ENCODE measurements at regions not wholly inside any gene's neighbourhood (a gene's known extent, or its start where the extent isn't known, plus 50 kb on each side); places are given as distances from the start of the nearest gene placed in this dataset.
"Not testable (repeated sequence)": the region's sequence is repeated elsewhere in the genome, so short reads cannot be mapped to it uniquely, and the experiment has no call there.

DNA sequence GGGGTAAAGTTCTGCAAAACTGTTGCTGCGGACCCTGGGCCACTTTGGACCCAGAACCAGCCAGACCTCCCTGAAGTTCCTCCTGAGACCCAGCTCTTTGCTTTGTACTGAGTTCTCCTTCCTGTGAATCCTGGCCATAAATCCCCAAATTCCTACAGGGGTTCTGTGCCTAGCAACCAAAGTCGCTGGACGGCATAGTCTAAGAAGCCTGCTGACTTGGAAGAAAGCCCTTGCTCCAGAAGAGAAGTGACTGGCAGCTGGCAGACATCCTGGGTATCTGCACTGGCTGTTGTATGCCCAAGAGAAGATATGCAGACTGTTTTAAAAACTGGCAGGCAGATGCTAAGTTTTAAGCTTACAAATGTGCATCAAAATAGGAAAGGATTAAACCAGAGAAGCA, 99.9 kb upstream of the SLC24A4 start:
- no peak for DNase-seq

DNA sequence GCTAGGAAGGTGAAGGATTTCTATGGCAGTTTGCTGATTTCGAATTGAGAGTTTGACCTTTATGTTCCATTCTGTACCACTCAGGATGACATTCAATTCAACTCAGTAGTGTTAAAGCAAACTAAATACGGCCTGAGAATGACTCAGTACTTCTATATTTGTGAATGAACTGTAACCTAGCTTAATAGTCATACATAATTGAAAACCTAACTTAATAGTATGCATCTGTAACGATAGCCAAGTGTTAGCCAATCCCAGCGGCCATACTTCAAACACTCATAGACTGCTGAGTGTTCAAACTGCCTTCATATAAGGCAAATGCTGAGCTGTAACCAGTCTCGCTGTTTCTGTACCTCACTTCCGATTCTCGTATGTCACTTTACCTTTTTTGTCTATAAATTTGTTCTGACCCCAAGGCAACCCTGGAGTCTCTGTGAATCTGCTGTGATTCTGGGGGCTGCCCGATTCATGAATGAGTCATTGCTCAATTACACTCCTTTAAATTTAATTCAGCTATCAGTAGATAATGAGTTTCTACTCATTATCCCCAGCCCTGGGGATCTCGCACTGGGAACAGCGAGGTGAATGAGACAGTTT, 98.5 kb upstream of the SLC24A4 start:
- no peak for DNase-seq

DNA sequence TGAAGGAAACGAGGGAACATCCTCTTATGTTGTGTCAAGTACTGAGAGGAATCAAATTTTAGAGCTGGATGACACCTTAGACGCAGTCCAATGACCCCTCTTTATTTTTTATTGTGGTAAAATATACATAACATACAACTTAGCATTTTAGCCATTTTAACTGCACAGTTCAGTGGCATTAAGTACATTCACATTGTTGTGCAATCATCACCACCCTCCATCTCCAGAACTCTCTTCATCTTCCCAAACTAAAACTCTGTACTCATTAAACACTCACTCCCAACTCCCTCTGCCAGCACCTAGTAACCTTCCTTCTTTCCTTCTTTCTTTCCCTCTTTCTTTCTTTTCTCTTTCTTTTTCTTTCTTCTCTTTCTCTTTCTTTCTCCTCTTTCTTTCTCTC, 97.2 kb upstream of the SLC24A4 start:
- no peak for DNase-seq

DNA sequence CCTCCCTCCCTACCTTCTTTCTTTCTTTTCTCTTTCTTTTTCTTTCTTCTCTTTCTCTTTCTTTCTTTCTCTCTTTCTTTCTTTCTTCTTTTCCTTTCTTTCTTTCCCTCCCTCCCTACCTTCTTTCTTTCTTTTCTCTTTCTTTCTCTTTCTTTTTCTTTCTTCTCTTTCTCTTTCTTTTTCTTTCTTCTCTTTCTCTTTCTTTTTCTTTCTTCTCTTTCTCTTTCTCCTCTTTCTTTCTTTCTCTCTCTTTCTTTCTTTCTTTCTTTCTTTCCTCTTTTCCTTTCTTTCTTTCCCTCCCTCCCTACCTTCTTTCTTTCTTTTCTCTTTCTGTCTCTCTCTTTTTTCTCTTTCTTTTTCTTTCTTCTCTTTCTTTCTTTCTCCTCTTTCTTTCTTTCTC, 96.8 kb upstream of the SLC24A4 start:
- not testable (repeated sequence) for DNase-seq

DNA sequence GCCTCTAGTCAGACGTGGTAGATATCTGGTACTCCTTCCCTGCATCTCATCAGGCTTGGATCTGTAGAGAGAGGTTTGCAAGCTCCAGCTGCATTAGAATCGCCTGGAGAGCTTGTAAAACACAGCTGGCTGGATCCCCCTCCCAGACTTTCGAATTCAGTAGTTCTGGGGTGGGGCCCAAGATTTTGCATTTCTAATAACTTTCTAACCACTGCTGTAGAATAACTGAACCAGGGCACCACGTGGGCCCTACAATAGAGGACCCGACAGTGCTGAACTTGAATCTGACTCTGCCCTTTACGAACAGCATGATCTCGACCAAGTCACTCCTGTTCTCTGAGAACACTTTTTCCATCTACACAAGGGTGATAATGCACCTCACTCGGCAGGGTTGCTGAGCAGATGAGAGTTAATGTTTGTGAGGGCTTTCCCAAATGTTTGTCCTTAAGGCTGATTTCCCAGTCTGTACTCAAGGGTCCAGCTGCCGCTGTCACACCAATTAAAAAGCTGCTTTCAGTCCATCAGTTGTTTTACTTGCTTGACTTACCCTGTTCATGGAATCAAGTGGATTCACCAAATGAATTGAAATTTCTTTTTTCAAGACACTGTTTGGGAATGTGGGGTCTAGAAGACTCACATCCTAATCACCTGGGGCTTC, 86.6 kb upstream of the SLC24A4 start:
- no peak for DNase-seq

DNA sequence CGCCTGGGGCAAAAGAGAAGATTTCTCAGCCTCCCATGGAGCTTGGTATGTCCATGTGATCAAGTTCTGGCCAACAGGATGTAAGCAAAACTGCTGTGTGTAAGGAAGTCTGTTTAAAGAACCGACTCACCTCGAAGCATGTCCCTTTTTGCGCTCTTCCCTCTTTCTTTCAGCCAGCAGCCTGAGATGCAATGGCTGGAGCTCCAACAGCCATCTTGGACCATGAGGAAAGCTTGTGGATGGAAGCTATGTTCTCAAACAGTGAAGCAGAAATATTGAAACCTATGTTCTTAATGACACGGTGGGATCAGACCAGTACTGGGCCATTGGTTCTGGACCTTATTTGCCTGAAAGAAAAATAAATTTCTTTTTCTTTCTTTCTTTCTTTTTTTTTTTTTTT, 82.3 kb upstream of the SLC24A4 start:
- DNase-seq = no peak

DNA sequence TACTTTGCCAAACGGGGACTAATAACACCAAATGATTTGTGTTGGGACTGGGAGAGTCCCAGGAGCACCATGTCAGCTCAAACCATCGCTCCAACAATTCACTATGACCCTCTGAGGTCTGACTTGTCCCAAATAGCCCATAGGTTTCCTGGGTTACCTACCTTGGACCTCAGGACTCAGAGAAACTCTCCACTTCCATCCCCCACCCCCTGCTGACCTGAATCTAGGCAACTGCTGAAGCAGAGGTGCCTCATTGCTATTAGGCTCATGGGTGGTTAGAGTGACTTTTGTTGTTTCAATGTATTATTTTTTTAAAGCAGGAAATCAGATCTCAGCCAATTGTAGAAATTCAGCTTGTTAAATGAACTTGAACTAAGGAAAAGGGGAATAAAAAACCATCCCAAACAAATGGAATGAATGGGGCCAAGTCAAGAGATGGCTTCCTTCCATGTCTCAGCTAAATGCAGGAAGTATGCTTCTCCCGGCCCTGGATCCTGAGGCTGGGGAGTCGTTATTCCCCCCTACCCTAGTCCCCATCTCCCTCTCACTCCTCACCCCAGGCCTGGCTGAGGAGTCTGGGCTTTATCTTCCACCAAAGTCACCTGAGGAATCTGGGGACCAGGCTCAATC, 80.9 kb upstream of the SLC24A4 start:
- DNase-seq = no peak

DNA sequence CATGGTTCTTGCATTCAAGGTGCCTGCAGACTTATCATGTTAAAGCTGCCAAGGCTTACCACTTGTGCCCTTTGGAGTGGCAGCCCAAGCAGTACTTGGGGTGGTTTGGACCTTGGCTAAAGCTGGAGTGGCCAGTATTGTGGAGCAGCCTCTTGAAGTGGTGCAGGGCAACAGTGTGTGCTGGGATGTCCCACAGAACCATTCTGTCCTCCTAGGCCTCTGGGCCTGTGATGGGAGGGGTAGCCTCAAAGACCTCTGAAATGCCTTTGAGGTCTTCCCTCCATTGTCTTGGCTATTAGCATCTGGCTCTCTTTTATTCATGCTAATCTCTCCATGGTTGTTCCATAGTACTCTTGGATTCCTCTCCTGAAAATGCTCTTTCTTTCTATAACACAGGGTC, 78.2 kb upstream of the SLC24A4 start:
- DNase-seq = no peak

DNA sequence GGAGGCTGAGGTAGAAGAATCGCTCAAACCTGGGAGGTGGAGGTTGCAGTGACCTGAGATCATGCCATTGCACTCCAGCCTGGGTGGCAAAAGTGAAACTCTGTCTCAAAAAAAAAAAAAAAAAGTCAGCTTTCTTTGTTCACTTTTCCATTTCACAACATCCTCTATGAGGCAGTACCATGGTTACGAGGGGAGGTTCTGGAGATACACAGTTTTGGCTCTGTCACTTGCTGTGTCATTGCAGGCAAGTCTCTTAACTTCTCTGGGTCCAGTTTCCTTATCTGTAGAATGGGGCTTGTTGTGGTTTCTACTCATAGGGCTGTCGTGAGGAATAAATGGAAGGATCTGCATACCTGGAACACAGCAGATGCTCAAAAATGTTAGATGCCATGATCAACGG, 75.6 kb upstream of the SLC24A4 start:
- DNase-seq = peak; percentile 10 to 48

DNA sequence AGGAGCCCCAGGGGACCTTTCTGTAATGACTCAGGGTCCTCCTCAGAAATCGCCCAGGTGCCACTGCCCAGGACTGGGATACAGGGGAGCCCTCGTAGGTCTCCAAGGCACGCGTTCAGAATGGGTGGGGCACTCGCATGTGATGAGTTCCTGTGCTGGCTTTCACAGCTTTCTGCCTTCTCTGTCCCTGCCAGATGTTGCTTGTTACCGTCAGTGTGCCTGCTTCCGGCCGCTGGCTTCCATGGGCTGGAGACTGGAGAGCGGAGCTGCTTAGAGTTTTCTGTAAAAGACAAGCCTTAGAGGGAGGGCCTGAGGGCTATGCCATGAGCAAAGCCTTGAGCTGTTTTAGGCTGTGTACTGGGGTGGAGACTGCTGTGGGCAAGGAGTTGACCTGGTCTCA, 75.0 kb upstream of the SLC24A4 start:
- DNase-seq = no peak

DNA sequence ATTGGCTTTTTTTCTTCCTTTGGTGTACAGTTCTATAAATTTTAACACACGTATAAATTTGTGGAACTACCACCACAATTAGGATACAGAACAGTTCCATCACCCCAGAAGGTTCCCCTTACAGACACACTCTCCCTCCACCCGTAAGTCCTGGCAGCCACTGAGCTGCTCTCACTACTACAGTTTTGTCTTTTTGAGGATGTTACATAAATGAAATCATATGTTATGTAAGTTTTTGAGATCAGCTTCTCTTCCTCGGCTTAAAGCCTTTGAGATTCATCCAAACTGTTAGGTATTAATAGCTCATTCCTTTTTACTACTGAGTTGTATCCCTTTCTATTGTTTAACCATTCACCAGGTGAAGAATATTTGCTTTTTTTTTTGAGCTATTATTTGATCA, 74.3 kb upstream of the SLC24A4 start:
- DNase-seq = peak; percentile 7 to 33

DNA sequence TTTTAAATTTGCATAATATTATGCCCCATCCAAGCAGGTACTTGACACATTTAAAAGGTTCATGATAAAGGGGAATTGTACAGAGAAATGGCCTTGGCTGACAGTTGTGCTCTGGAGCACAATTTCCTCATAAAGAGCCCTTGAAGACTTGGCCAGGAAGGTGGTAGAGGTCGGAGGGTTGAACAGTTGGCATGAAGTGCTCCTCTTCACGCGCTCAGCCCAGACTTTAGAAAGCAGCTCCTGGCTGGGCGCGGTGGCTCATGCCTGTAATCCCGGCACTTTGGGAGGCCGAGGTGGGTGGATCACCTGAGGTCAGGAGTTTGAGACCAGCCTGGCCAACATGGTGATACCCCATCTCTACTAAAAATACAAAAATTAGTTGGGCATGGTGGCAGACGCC, 72.6 kb upstream of the SLC24A4 start:
- not testable (repeated sequence) for DNase-seq

DNA sequence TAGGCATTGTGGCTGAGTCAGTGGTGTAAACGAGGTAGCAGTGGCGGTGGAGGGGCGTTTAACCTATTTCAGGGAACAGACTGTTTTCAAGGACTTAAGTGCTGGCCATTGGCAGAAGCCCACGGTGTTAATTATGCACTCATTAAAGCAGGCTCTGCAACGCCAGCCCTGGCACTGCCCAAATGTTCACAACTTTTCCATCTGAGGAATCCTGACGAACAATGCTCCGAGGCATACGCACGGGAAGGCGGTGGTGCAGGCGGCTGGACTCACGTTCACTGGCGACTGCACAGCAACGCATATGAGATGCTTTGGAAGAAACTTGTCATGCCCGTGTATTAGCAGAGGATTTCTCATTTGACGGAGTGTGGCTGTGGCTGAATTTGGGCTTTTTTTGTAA, 70.6 kb upstream of the SLC24A4 start:
- no peak for DNase-seq

DNA sequence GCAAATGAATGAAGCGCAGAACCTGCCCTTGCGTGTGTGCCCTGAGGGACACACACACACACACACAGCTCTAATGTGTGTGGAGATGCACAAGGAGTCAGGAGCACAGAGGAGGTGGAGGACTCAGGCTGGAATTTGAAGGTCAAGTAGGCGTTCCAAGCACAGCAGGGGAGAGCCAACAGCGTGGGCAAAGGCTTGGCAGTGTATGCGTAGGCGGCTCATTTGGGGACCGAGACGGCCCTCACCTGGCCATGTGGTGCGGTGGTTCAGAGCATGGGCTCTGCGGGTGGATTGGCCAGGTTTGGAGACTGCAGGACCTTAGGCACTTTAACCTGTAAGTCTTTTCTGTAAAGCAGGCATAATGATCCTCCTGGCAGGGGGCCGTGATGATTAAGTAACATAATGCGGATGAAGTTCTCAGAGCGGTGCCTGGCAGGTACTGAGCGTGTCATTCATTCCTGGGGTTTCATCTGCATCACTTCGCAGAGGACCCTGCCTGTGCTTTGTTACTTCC, 69.5 kb upstream of the SLC24A4 start:
- DNase-seq = no peak

DNA sequence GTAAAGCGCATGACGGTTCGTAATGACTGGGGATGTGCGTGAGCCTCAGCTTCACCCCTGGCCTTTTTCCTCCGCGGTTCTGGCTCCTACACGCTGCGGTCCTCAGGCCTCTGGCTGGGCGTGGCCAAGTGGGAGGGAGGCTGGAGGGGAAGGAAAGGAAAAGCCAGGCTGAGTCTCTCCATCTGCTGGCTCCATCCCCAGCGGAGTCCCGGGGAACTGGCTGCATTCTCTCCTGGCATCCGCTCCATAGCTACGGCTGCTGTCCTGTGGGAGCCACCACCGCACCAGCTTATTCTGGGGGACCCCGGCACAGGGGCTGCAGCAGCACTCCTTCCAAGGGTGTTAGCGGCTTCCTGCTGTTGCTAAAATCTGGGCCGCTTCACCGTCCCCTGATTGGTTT, 68.2 kb upstream of the SLC24A4 start:
- no peak for DNase-seq

DNA sequence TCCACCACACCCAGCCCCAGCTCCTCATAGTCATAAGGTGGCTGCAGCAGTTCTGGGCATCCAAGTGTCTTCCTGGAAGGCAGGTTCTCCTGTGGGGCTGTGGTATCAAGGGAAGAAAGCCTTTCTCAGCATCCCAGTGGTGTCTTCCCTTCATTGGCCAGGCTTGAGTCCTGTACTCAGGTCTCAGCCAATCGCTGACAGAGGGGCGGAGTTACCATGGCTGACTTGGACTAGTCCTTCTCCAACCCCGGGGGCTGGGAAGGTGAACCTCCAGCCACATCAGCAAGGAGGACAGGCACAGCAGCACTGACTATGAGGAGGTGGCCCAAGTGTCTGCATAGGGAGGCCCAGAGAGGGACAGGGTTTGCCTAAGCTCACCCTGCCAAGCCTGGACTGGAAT, 64.0 kb upstream of the SLC24A4 start:
- no peak for DNase-seq

DNA sequence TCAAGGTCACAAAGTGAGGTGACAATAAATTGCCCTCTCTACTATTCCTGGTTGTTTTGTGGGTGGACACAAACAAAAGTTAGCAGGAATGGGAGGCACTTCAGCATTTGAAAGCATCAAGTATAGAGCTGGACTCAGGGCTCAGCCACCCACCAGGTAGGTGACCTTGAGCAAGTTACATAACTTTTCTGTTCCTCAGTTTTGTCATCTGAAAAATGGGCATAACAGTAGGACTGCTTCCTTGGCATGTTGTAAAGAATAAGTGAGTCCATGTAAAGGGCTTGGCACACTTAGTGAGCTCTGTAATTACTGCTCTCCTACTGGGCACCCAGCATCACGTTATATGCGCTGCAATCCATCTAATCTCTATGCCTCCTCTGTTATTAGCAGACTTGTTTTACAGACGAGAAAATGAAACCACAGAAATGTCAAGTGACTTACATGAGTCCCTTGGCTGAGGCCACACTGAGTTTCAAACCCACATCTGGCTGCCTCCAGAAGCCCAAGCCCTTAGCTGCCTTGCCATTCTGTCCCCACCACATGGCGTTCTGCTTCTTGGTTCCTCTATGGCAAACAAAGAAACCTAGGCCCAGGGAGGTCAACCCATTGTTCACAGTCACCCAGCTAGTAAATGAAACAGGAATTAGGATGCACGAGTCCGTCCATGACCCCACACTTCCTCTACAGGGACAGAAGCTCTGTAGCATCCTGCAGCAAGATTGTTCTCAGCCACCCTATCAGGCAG, 63.2 kb upstream of the SLC24A4 start:
- DNase-seq = peak; percentile 9 to 45

DNA sequence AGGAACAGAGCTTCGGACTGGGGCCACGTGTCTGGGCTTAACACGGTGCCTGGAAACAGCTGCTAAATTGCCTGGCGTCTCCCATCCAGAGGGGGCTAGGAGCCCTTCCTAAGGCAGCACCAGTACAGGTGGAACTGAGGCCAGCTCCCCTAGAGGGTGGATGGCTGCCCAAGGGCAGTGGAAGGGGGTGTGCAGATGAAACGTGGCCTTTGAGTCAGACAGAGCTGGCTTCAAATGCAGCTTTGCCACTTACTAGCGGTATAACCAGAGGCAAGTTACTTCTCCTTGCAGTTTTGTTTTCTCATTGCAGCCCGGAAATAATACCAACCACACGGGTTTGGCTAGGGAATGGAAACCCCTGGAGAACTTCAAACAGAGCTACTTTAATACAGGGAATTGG, 59.3 kb upstream of the SLC24A4 start:
- DNase-seq = peak in 1 of 2 donors; percentile 14

DNA sequence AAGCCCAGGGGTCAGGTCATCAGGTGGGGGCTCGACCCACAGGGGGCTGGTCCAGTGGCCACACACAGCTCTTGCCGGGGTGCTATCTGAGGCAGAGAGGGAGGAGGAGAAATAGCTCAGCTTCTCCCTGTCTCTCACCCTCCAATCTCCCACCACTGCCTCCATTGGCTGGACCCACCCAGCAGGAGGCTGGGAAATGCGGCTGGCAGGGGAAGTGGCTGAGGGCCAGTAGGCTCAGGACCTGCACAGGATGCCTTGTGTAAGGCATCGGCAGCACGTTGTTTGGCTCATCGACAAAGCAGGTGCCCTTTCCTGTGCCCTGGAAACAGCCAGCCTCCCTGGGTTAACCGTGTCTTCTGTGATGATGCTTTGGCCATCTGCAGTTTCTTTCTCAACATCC, 58.8 kb upstream of the SLC24A4 start:
- no peak for DNase-seq

DNA sequence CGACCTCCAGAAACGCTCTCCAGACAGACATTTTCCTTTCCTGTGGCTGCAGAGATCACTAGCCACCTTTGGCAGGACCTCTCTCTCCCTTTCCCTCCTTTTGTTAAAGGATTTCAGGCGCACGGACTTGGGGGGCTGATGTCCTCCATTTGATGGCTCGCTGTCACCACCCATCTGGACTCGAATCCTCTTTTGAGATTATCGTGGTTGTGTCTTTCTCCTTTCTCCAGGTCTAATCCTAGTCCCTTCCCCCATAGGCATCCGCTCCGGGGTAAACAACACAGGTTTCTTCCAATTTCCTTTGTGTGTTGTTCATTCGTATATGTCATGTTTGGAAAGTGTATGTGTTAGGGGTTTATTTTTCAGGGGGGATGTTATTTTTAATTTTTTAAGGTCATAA, 56.7 kb upstream of the SLC24A4 start:
- DNase-seq = no peak

Data from CD4-positive, alpha-beta T cell treated with Interferon alpha-2 for 1 hour (primary cell).